ENCODE measurements at regions not wholly inside any gene's neighbourhood (a gene's known extent, or its start where the extent isn't known, plus 50 kb on each side); places are given as distances from the start of the nearest gene placed in this dataset.

DNA sequence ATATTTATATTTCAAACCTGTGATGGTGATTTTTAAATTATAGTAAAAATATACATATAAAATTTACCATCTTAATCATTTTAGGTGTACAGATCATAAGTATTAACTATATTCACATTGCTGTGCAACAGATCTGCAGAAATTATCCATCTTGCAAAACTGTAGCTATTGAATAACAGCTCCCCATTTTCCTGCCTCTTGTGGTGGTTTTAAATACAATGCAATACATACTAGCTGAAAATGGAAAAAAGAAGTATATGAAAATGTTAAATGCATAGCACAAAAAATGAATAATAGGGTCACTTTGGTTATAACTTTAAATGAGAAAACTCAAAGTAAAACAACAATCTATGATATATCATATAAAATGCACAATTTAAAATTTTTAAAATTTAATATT lies 130.9 kb upstream of the VPREB1 start:
- DNase-seq (ENCODE audit: low read depth), result no peak
- TF ChIP-seq CTCF (conservative IDR thresholded peaks at IDR 0.05; ENCODE audit: low read length), result no peak
- H3K4me3 ChIP-seq (ENCODE audit: low read length), result no peak overlapping the region

- DNase-seq (ENCODE audit: low read depth), result no peak
- H3K4me3 ChIP-seq (ENCODE audit: low read length), result no peak overlapping the region
- TF ChIP-seq CTCF (conservative IDR thresholded peaks at IDR 0.05; ENCODE audit: low read length), result no peak
These were observed 130.1 kb upstream of the TOP3B start for GRCh38 chr22:22112533-22113294.

DNA sequence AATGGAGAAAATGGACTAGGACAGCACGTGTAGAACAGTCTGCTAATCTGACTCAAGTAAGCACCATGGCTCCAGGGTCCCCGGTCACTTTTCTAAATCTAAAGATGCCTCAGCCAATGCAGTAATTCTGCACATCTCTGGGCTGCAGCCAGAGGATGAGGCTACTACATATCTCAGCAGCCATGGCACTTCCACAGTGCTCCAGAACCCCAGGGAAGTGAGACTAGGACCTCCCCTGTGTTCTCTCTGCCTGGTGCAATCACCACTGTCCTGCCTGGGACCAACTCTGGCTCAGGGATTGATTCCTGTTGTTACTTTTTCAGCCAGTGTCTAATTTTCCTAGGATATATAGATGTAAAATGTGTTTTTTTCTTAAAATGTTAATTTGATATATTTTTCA lies 129.4 kb upstream of the TOP3B start:
- H3K4me3 ChIP-seq (ENCODE audit: low read length), result no peak overlapping the region
- no peak for TF ChIP-seq CTCF (conservative IDR thresholded peaks at IDR 0.05; ENCODE audit: low read length)
- DNase-seq (ENCODE audit: low read depth), result no peak

GRCh38 chr22:22111267-22111751 lies 128.7 kb upstream of the TOP3B start:
- peak; percentile 49 for DNase-seq (ENCODE audit: low read depth)
- H3K4me3 ChIP-seq (ENCODE audit: low read length), result no peak overlapping the region
- TF ChIP-seq CTCF (conservative IDR thresholded peaks at IDR 0.05; ENCODE audit: low read length), result no peak

DNA sequence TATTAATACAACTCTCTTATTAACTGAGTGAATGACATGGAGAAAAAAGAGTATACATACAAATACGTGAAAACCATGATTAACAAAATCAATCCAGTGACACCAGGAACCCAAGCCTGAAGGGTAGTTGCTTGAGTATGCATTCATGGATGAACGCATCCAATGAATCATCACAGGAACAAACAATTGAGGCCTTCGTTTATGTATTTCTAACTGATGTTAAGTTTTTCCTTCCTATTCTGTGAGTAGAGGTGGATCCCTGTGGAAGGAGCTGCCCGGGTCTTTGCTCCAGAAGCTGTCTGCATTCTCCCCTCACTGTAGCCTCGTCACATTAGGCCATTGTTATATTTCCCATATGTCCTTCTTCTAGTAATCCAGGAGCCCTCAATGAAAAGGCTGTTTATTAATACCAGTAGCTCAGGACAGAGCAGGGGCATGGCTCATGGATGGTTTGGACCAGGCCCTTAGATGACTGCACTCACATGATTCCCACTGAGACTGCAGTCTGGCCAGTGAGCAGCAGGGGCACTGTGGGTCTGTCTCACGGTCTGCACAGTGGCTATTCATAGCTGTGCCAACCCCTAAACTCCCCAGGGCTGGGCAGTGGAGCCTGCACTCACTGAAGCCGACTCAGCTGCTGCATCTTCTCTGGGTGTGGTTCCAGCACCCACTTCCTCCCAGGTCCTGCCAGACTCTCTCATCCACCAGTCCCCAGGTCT lies 128.1 kb upstream of the TOP3B start:
- peak; percentile 68 for DNase-seq (ENCODE audit: low read depth)
- H3K4me3 ChIP-seq (ENCODE audit: low read length), result no peak overlapping the region
- peak; percentile 62 for TF ChIP-seq CTCF (conservative IDR thresholded peaks at IDR 0.05; ENCODE audit: low read length)

GRCh38 chr22:22109693-22110466 lies 127.3 kb upstream of the TOP3B start:
- TF ChIP-seq CTCF (conservative IDR thresholded peaks at IDR 0.05; ENCODE audit: low read length), result no peak
- DNase-seq (ENCODE audit: low read depth), result no peak

More at GRCh38 chr22:22109693-22110466, 127.3 kb upstream of the TOP3B start:
- H3K4me3 ChIP-seq (ENCODE audit: low read length), result no peak overlapping the region
